CD4-positive, alpha-beta T cell treated with Interleukin-6 at 100 ng/mL for 8 hours (primary cell): ENCODE measurements at regions not wholly inside any gene's neighbourhood (a gene's known extent, or its start where the extent isn't known, plus 50 kb on each side); places are given as distances from the start of the nearest gene placed in this dataset.

ENCODE experiments used
- DNase-seq: peaks from one replicate; pipeline ENCODE4 v3.0.0-alpha.2; 2020; ENCODE audit warnings: mixed read lengths, low spot score

GRCh38 chr1:222171005-222171404 is 376.9 kb downstream of the HHIPL2 start:
- no peak for DNase-seq

- no peak for DNase-seq
Measured at GRCh38 chr1:222168621-222169020, 379.3 kb downstream of the HHIPL2 start.

GRCh38 chr1:222167896-222168295 is 380.0 kb downstream of the HHIPL2 start:
- DNase-seq, result no peak

- no peak for DNase-seq
Measured at GRCh38 chr1:222167111-222167510, 380.8 kb downstream of the HHIPL2 start.

- no peak for DNase-seq
Measured at GRCh38 chr1:222165629-222166028, 382.3 kb downstream of the HHIPL2 start.

- DNase-seq, result no peak
Measured at GRCh38 chr1:222163895-222164294, 384.0 kb downstream of the HHIPL2 start.

- no peak for DNase-seq
Measured at GRCh38 chr1:222161676-222162075, 386.2 kb downstream of the HHIPL2 start.

GRCh38 chr1:222157612-222158011 is 390.3 kb downstream of the HHIPL2 start:
- DNase-seq, result no peak

GRCh38 chr1:222140206-222140605 is 398.3 kb upstream of the DUSP10 start:
- no peak for DNase-seq

GRCh38 chr1:222138095-222138494 is 396.2 kb upstream of the DUSP10 start:
- no peak for DNase-seq

- no peak for DNase-seq
Measured at GRCh38 chr1:222136869-222137268, 395.0 kb upstream of the DUSP10 start.

GRCh38 chr1:222129041-222129440 is 387.2 kb upstream of the DUSP10 start:
- no peak for DNase-seq

- no peak for DNase-seq
Measured at GRCh38 chr1:222127526-222128152, 385.8 kb upstream of the DUSP10 start.

- DNase-seq, result no peak
Measured at GRCh38 chr1:222127096-222127495, 385.2 kb upstream of the DUSP10 start.

- no peak for DNase-seq
Measured at GRCh38 chr1:222126052-222126451, 384.2 kb upstream of the DUSP10 start.

- no peak for DNase-seq
Measured at GRCh38 chr1:222124602-222125001, 382.7 kb upstream of the DUSP10 start.

- no peak for DNase-seq
Measured at GRCh38 chr1:222123111-222123510, 381.2 kb upstream of the DUSP10 start.

- DNase-seq, result no peak
Measured at GRCh38 chr1:222117809-222118208, 375.9 kb upstream of the DUSP10 start.

- no peak for DNase-seq
Measured at GRCh38 chr1:222114536-222115156, 372.8 kb upstream of the DUSP10 start.

GRCh38 chr1:222109836-222110235 is 367.9 kb upstream of the DUSP10 start:
- DNase-seq, result no peak

GRCh38 chr1:222107975-222108374 is 366.1 kb upstream of the DUSP10 start:
- DNase-seq, result no peak

- DNase-seq, result no peak
Measured at GRCh38 chr1:222107267-222107666, 365.4 kb upstream of the DUSP10 start.

GRCh38 chr1:222106377-222106776 is 364.5 kb upstream of the DUSP10 start:
- DNase-seq, result no peak

GRCh38 chr1:222105861-222106260 is 364.0 kb upstream of the DUSP10 start:
- no peak for DNase-seq
